Body of pancreas (tissue), 4 donors: ENCODE measurements at regions not wholly inside any gene's neighbourhood (a gene's known extent, or its start where the extent isn't known, plus 50 kb on each side); places are given as distances from the start of the nearest gene placed in this dataset.

Experiments
- ATAC-seq: fragments of 150-250 bp; one replicate; pipeline ENCODE4 v1.9.1; 2016
- DNase-seq, 4 donors: peaks; one replicate each; pipeline ENCODE4 v3.0.0-alpha.2; 2019
- H3K27ac ChIP-seq, 4 donors: fragments of 200-600 bp; sonication (generic); 1 replicate in 3 of 4; 2 replicates in 1 of 4; pipeline versions ENCODE4 v1.5.1 to v1.6.1; 2016 to 2019; ENCODE audit warnings: mild to moderate bottlenecking in 1 of 4, mixed read lengths in 1 of 4, moderate library complexity in 1 of 4
- H3K27me3 ChIP-seq, 2 donors: fragments of 200-600 bp; sonication (generic); one replicate each; pipeline ENCODE4 v1.6.0; 2016; ENCODE audit warnings: mild to moderate bottlenecking in 1 of 2
- H3K36me3 ChIP-seq, 2 donors: fragments of 200-600 bp; sonication (generic); replicated peaks in 1 of 2; 2 replicates each; pipeline ENCODE4 v1.5.1; 2016; ENCODE audit warnings: low read depth in 2 of 2; ENCODE audit not compliant: insufficient read depth in 1 of 2
- H3K4me1 ChIP-seq: fragments of 200-600 bp; sonication (generic); one replicate; pipeline ENCODE4 v1.6.0; 2016
- H3K4me3 ChIP-seq, 2 donors: fragments of 200-600 bp; sonication (generic); 1 replicate in 1 of 2; 2 replicates in 1 of 2; pipeline ENCODE4 v1.5.1; 2016 to 2019
- H3K9me3 ChIP-seq, 3 donors: fragments of 200-600 bp; sonication (generic); 1 replicate in 2 of 3; 2 replicates in 1 of 3; pipeline ENCODE4 v1.5.1; 2016
- CTCF ChIP-seq, 7 experiments: fragments of 450-650 bp in 4 of 7; fragments of 200-600 bp in 3 of 7; sonication (generic) in 3 of 7; IDR thresholded peaks; one replicate each; pipeline ENCODE4 v1.5.1; 2016 to 2019; ENCODE audit warnings: antibody characterized with exemption in 7 of 7
- POLR2A ChIP-seq, 3 donors: fragments of 450-650 bp; IDR thresholded peaks; one replicate each; pipeline ENCODE4 v1.6.1; 2016; ENCODE audit warnings: antibody characterized with exemption in 3 of 3, mild to moderate bottlenecking in 2 of 3
- WGBS, 2 donors: methylation state at CpG; one replicate each; pipeline ENCODE4 v1.1.5; 2017; 5-methylcytosine and 5-hydroxymethylcytosine counted together
- intact Hi-C: fragments of 100-400 bp; cut with DNase I; formaldehyde crosslinking; loops from one replicate; pipeline ENCODE4 v1.15.1; 2023

- intact Hi-C loops = no loop called here
- Histone ChIP-seq H3K9me3 (no peaks in the 10 kb centered on the region), H3K4me3 (no peak overlapping the region), H3K27ac (peak overlapping the region in 2 of 4 donors; percentile 30 to 57), H3K27me3 (no peaks in the 10 kb centered on the region), H3K36me3 (no peaks in the 10 kb centered on the region), H3K4me1 (peaks cover 25% of the 10 kb centered on the region)
- TF ChIP-seq CTCF (IDR thresholded peaks at IDR 0.05) (no peak), POLR2A (IDR thresholded peaks at IDR 0.05) (no peak)
- peak in 2 of 4 donors; percentile 19 to 25 for DNase-seq
- WGBS, 2 donors = 51 to 59% methylated on average over 4 of the region's 4 CpGs
- peak; percentile 50 for ATAC-seq
Measured at GRCh38 chr5:147170603-147171002, 64.2 kb upstream of the STK32A start.

GRCh38 chr5:147174671-147175265, 60.1 kb upstream of the STK32A start:
- ATAC-seq (no peak), DNase-seq (no peak)
- Histone ChIP-seq H3K4me3 (no peak overlapping the region), H3K27me3 (no peaks in the 10 kb centered on the region), H3K27ac (no peak overlapping the region), H3K4me1 (peaks cover 15% of the 10 kb centered on the region), H3K36me3 (no peaks in the 10 kb centered on the region), H3K9me3 (no peaks in the 10 kb centered on the region)
- TF ChIP-seq CTCF (IDR thresholded peaks at IDR 0.05) (no peak), POLR2A (IDR thresholded peaks at IDR 0.05) (no peak)
- intact Hi-C loops = no loop called here
- WGBS, 2 donors = 45 to 68% methylated on average over 2 of the region's 2 CpGs

GRCh38 chr5:147175516-147176097, 59.2 kb upstream of the STK32A start:
- DNase-seq (no peak), ATAC-seq (no peak)
- Histone ChIP-seq H3K4me3 (no peak overlapping the region), H3K36me3 (no peaks in the 10 kb centered on the region), H3K27ac (peak overlapping the region in 2 of 4 donors; percentile 57 to 63), H3K27me3 (no peaks in the 10 kb centered on the region), H3K4me1 (peaks cover 13% of the 10 kb centered on the region), H3K9me3 (no peaks in the 10 kb centered on the region)
- intact Hi-C loops = no loop called here
- 54 to 55% methylated on average over 2 of the region's 2 CpGs for WGBS, 2 donors
- TF ChIP-seq CTCF (IDR thresholded peaks at IDR 0.05) (no peak), POLR2A (IDR thresholded peaks at IDR 0.05) (no peak)

- intact Hi-C loops = no loop called here
- ATAC-seq (peak; percentile 72), DNase-seq (peak in 1 of 4 donors; percentile 26)
- no peak overlapping the region for H3K4me3 ChIP-seq
- 68 to 74% methylated on average over 4 of the region's 4 CpGs for WGBS, 2 donors
- no peaks in the 10 kb centered on the region for H3K27me3 ChIP-seq
- peak overlapping the region in 3 of 4 donors; percentile 28 to 63 (median 57) for H3K27ac ChIP-seq
- no peaks in the 10 kb centered on the region for H3K9me3 ChIP-seq
- H3K4me1 ChIP-seq = peaks cover 13% of the 10 kb centered on the region
- no peak for TF ChIP-seq CTCF (IDR thresholded peaks at IDR 0.05)
- no peak for TF ChIP-seq POLR2A (IDR thresholded peaks at IDR 0.05)
- H3K36me3 ChIP-seq = no peaks in the 10 kb centered on the region
Measured at GRCh38 chr5:147176422-147176821, 58.4 kb upstream of the STK32A start.
